Heart right ventricle (tissue), 16 donors: ENCODE measurements at regions not wholly inside any gene's neighbourhood (a gene's known extent, or its start where the extent isn't known, plus 50 kb on each side); places are given as distances from the start of the nearest gene placed in this dataset.

Source experiments
- ATAC-seq, 8 donors: fragments of 200-7000 bp; cut with Tn5 transposase; one replicate each; pipeline ENCODE4 v1.9.1; 2020; ENCODE audit warnings: mild to moderate bottlenecking in 8 of 8, moderate library complexity in 8 of 8, moderate number of reproducible peaks in 1 of 8
- DNase-seq, 2 donors: peaks; one replicate each; pipeline ENCODE4 v3.0.0-alpha.2; 2020
- H3K27ac ChIP-seq, 10 donors: fragments of 200-600 bp; sonication (generic) in 2 of 10; one replicate each; pipeline versions ENCODE4 v1.5.0 to v1.8.0; 2020 to 2022; ENCODE audit warnings: mild to moderate bottlenecking in 3 of 10
- H3K27me3 ChIP-seq, 7 donors: fragments of 200-600 bp; one replicate each; pipeline ENCODE4 v1.8.0; 2021 to 2022; ENCODE audit warnings: mild to moderate bottlenecking in 2 of 7
- H3K36me3 ChIP-seq, 9 donors: fragments of 200-600 bp; sonication (generic) in 1 of 9; one replicate each; pipeline versions ENCODE4 v1.5.0 to v1.8.0; 2020 to 2022; ENCODE audit warnings: mild to moderate bottlenecking in 2 of 9
- H3K4me1 ChIP-seq, 9 donors: fragments of 200-600 bp; sonication (generic) in 1 of 9; one replicate each; pipeline versions ENCODE4 v1.5.0 to v1.8.0; 2020 to 2022; ENCODE audit warnings: mild to moderate bottlenecking in 4 of 9
- H3K4me3 ChIP-seq, 10 donors: fragments of 200-600 bp; sonication (generic) in 2 of 10; one replicate each; pipeline versions ENCODE4 v1.5.0 to v1.8.0; 2020 to 2022; ENCODE audit warnings: mild to moderate bottlenecking in 7 of 10, moderate library complexity in 2 of 10
- H3K9me3 ChIP-seq, 11 donors: fragments of 200-600 bp in 10 of 11; sonication (generic) in 2 of 11; one replicate each; pipeline versions ENCODE4 v1.5.0 to v1.8.0; 2013 to 2022; ENCODE audit warnings: mild to moderate bottlenecking in 2 of 11, control low read depth in 1 of 11, moderate library complexity in 1 of 11
- CTCF ChIP-seq, 9 donors: fragments of 200-600 bp; sonication (generic) in 2 of 9; IDR thresholded peaks; one replicate each; pipeline versions ENCODE4 v1.5.0 to v1.8.0; 2021 to 2022; ENCODE audit warnings: antibody characterized with exemption in 9 of 9, mild to moderate bottlenecking in 5 of 9, moderate library complexity in 1 of 9
- WGBS, 2 donors: extraction: QIAGEN DNeasy Blood & Tissue Kit; methylation state at CpG; one replicate each; pipeline ENCODE4 v1.1.7; 2013; ENCODE audit warnings: inconsistent platforms in 1 of 2; 5-methylcytosine and 5-hydroxymethylcytosine counted together
- intact Hi-C, 10 donors: fragments of 100-400 bp; cut with DNase I; formaldehyde crosslinking; loops; one replicate each; pipeline versions ENCODE4 v1.11.1 to v1.14.2; 2022
- donor health status: Arrhythmogenic right ventricular cardiomyopathy.
- donor health status: ischemic (EF 13 %, LVEDD 7.1; RV severe dilation, severe dysfunction).
- donor health status: healthy with polysubstance abuse.
- donor health status: DM: no; HTN: yes; CAD: no.
- donor health status: DM: no; HTN: no; CAD: no.
- donor health status: ischemic (EF 25% LVEDD 6.9; RV normal size, moderate dysfunction).
- donor health status: ischemic (EF 25% LVEDD 5.7; RV mildly dilated, moderate dysfunction).
- donor health status: healthy.
- donor health status: DM: yes; HTN: yes; CAD: no.
- donor health status: Ischemic cardiomyopathy.
- donor health status: ischemic (EF 35%, LVEDD 5.7; RV mildly dilated, moderate dysfunction).
- donor health status: nonischemic (EF 11% LVEDD 7.7; RV severe dilation, severe dysfunction).
- donor health status: DM: yes; HTN: yes; CAD: no.
- donor health status: PGD.
- donor health status: ischemic (EF 29% LVEDD 5.4; RV normal size, mild dysfunction).
- donor health status: nonischemic (EF 23%, LVEDD 6.1; RV moderate dilation, normal function).

- Histone ChIP-seq H3K36me3 (no peaks in the 10 kb centered on the region), H3K27me3 (peaks cover 0 to 7% (median 0%) of the 10 kb centered on the region in 7 donors), H3K4me1 (peaks cover 18 to 67% (median 52%) of the 10 kb centered on the region in 9 donors), H3K4me3 (peak overlapping the region in 3 of 10 donors; percentile 1 to 39 (median 16)), H3K9me3 (no peaks in the 10 kb centered on the region), H3K27ac (peak overlapping the region in 9 of 10 donors; percentile 39 to 82 (median 66))
- DNase-seq (no peak), ATAC-seq (peak in 6 of 8 donors; percentile 18 to 48 (median 42))
- intact Hi-C loops: loop anchor here in 2 of 10 donors (5.0 to 10.0 kb wide), 5 partner anchors 69 to 202 kb away; partner anchors contain the start of gene PLPP3 (in 2 of the 2)
- 30 to 39% methylated on average over 5 of the region's 5 CpGs for WGBS, 2 donors
- no peak for TF ChIP-seq CTCF (IDR thresholded peaks at IDR 0.05)
These were observed 204.0 kb downstream of the PLPP3 start for GRCh38 chr1:56375326-56375804.

- TF ChIP-seq CTCF (IDR thresholded peaks at IDR 0.05): no peak
- Histone ChIP-seq H3K27ac (peak overlapping the region; percentile 7 to 82 (median 62)), H3K36me3 (no peaks in the 10 kb centered on the region), H3K4me1 (peaks cover 18 to 67% (median 52%) of the 10 kb centered on the region in 9 donors), H3K27me3 (peaks cover 0 to 7% (median 0%) of the 10 kb centered on the region in 7 donors), H3K9me3 (no peaks in the 10 kb centered on the region), H3K4me3 (peak overlapping the region in 5 of 10 donors; percentile 3 to 39 (median 16))
- intact Hi-C loops: loop anchor here in 2 of 10 donors (10.0 kb wide), 2 partner anchors 71 to 201 kb away; partner anchors contain the start of gene PLPP3 (in 1 of the 2)
- 12 to 21% methylated on average over 14 of the region's 14 CpGs for WGBS, 2 donors
- peak; percentile 43 to 50 for DNase-seq
- ATAC-seq: peak; percentile 44 to 89 (median 64)
These were observed 205.1 kb downstream of the PLPP3 start for GRCh38 chr1:56374026-56374974.

DNA sequence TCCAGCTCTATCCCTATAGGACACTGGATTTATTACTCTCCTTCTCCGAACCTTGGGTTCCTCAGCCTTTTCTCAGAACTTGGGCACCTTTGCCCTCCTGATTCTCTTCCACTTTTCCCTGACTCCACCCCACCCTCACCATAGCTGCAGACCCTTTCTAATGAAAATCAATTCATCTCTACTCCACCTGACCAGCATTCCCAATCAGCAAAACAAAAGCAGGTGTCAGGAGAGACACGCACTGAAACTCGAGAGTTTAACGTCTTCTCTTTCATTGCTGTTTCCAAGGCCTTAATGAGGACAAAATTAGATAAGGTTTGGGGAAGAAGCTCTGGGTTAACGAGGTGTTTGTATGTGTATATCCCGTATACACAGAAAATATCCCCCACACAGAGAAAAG lies 208.8 kb downstream of the PLPP3 start:
- Histone ChIP-seq H3K4me3 (no peak overlapping the region), H3K27me3 (no peaks in the 10 kb centered on the region), H3K36me3 (no peaks in the 10 kb centered on the region), H3K27ac (no peak overlapping the region), H3K4me1 (peaks cover 4 to 34% (median 29%) of the 10 kb centered on the region in 9 donors), H3K9me3 (no peaks in the 10 kb centered on the region)
- WGBS, 2 donors: 96% methylated on average over 6 of the region's 6 CpGs
- ATAC-seq (no peak), DNase-seq (no peak)
- intact Hi-C loops: loop anchor here in 2 of 10 donors (10.0 kb wide), 2 partner anchors 74 to 204 kb away; partner anchors contain the start of gene PLPP3 (in 1 of the 2)
- no peak for TF ChIP-seq CTCF (IDR thresholded peaks at IDR 0.05)

GRCh38 chr1:56363007-56363770 lies 216.2 kb downstream of the PLPP3 start:
- no peak for DNase-seq
- Histone ChIP-seq H3K4me3 (no peak overlapping the region), H3K27me3 (no peaks in the 10 kb centered on the region), H3K4me1 (peaks cover 0 to 11% (median 9%) of the 10 kb centered on the region in 9 donors), H3K36me3 (no peaks in the 10 kb centered on the region), H3K27ac (no peak overlapping the region), H3K9me3 (no peaks in the 10 kb centered on the region)
- intact Hi-C loops: no loop called here
- 80 to 84% methylated on average over 7 of the region's 7 CpGs for WGBS, 2 donors
- no peak for TF ChIP-seq CTCF (IDR thresholded peaks at IDR 0.05)
- ATAC-seq: no peak
